CD14-positive monocyte (primary cell): ENCODE measurements at regions not wholly inside any gene's neighbourhood (a gene's known extent, or its start where the extent isn't known, plus 50 kb on each side); places are given as distances from the start of the nearest gene placed in this dataset.

Source experiments
- DNase-seq, 3 donors: peaks; one replicate each; pipeline ENCODE4 v3.0.0-alpha.2; 2011 to 2022
- H2AFZ ChIP-seq: 2 replicates; pipeline ENCODE4 v1.6.0; 2012; ENCODE audit warnings: mild to moderate bottlenecking, low read depth, low read length, inconsistent platforms; ENCODE audit not compliant: insufficient read depth, poor library complexity, severe bottlenecking
- H3K27ac ChIP-seq, 2 donors: 1 replicate in 1 of 2; 2 replicates in 1 of 2; pipeline ENCODE4 v1.5.1; 2012 to 2013; ENCODE audit warnings: low read length in 2 of 2, control low read depth in 1 of 2, inconsistent platforms in 1 of 2, low read depth in 1 of 2, mild to moderate bottlenecking in 1 of 2
- H3K27me3 ChIP-seq, 2 donors: one replicate each; pipeline versions ENCODE4 v1.6.0 to v1.6.1; 2011 to 2013; ENCODE audit warnings: low read length in 2 of 2; ENCODE audit not compliant: control insufficient read depth in 2 of 2, insufficient read depth in 2 of 2
- H3K36me3 ChIP-seq, 2 donors: replicated peaks in 1 of 2; 1 replicate in 1 of 2; 2 replicates in 1 of 2; pipeline versions ENCODE4 v1.5.1 to v1.6.1; 2012 to 2013; ENCODE audit warnings: low read length in 2 of 2, control low read depth in 1 of 2, inconsistent platforms in 1 of 2, mild to moderate bottlenecking in 1 of 2; ENCODE audit not compliant: insufficient read depth in 2 of 2, control insufficient read depth in 1 of 2
- H3K4me1 ChIP-seq, 2 donors: 1 replicate in 1 of 2; 2 replicates in 1 of 2; pipeline versions ENCODE4 v1.5.1 to v1.6.1; 2012 to 2013; ENCODE audit warnings: low read length in 2 of 2, control low read depth in 1 of 2, inconsistent platforms in 1 of 2, mild to moderate bottlenecking in 1 of 2, moderate library complexity in 1 of 2; ENCODE audit not compliant: insufficient read depth in 2 of 2, control insufficient read depth in 1 of 2
- H3K4me2 ChIP-seq: replicated peaks from 2 replicates; pipeline ENCODE3; 2012; ENCODE audit warnings: low read length, moderate library complexity, mild to moderate bottlenecking; ENCODE audit not compliant: poor library complexity, severe bottlenecking; ENCODE audit errors: extremely low read depth
- H3K4me3 ChIP-seq, 3 experiments: fragments of 200-600 bp in 1 of 3; sonication (generic) in 1 of 3; replicated peaks in 1 of 3; 1 replicate in 2 of 3; 2 replicates in 1 of 3; pipeline ENCODE4 v1.5.1; 2011 to 2013; ENCODE audit warnings: low read length in 3 of 3, mild to moderate bottlenecking in 3 of 3, control low read depth in 2 of 3, low read depth in 2 of 3, inconsistent platforms in 1 of 3, moderate library complexity in 1 of 3
- H3K79me2 ChIP-seq: 2 replicates; pipeline ENCODE4 v1.6.0; 2012; ENCODE audit warnings: mild to moderate bottlenecking, control low read depth, inconsistent platforms, low read length, moderate library complexity; ENCODE audit not compliant: insufficient read depth
- H3K9ac ChIP-seq: 2 replicates; pipeline ENCODE4 v1.6.0; 2017; ENCODE audit warnings: low read length, mild to moderate bottlenecking; ENCODE audit not compliant: insufficient read depth, poor library complexity, severe bottlenecking
- H3K9me3 ChIP-seq, 2 donors: replicated peaks in 1 of 2; 1 replicate in 1 of 2; 2 replicates in 1 of 2; pipeline versions ENCODE4 v1.5.1 to v1.6.1; 2012 to 2013; ENCODE audit warnings: low read length in 2 of 2, control low read depth in 1 of 2; ENCODE audit not compliant: control insufficient read depth in 1 of 2, insufficient read depth in 1 of 2
- H4K20me1 ChIP-seq: 2 replicates; pipeline ENCODE4 v1.6.0; 2012; ENCODE audit warnings: mild to moderate bottlenecking, low read length, control low read depth, moderate library complexity; ENCODE audit not compliant: insufficient read depth
- H3K27ac Mint-ChIP-seq, 7 donors: one replicate each; pipeline ENCODE4 v1.8.0; 2020; ENCODE audit warnings: mild to moderate bottlenecking in 7 of 7, mixed read lengths in 7 of 7, moderate library complexity in 6 of 7, inconsistent platforms in 2 of 7
- H3K27me3 Mint-ChIP-seq, 3 donors: one replicate each; pipeline ENCODE4 v1.8.0; 2021 to 2022; ENCODE audit warnings: low read depth in 3 of 3, mild to moderate bottlenecking in 3 of 3, mixed read lengths in 3 of 3, moderate library complexity in 3 of 3, inconsistent platforms in 1 of 3
- H3K36me3 Mint-ChIP-seq, 2 donors: one replicate each; pipeline ENCODE4 v1.8.0; 2020; ENCODE audit warnings: mixed read lengths in 2 of 2, inconsistent platforms in 1 of 2, mild to moderate bottlenecking in 1 of 2
- H3K4me1 Mint-ChIP-seq: one replicate; pipeline ENCODE4 v1.8.0; 2020; ENCODE audit warnings: mild to moderate bottlenecking, mixed read lengths
- H3K4me3 Mint-ChIP-seq, 2 donors: one replicate each; pipeline ENCODE4 v1.8.0; 2020; ENCODE audit warnings: mild to moderate bottlenecking in 2 of 2, mixed read lengths in 2 of 2, moderate library complexity in 1 of 2
- H3K9me3 Mint-ChIP-seq, 7 donors: one replicate each; pipeline ENCODE4 v1.8.0; 2020 to 2022; ENCODE audit warnings: mixed read lengths in 7 of 7, mild to moderate bottlenecking in 6 of 7, moderate library complexity in 6 of 7, inconsistent platforms in 2 of 7
- CTCF ChIP-seq: fragments of 200-600 bp; IDR thresholded peaks from one replicate; pipeline ENCODE4 v1.8.0; 2022; ENCODE audit warnings: antibody characterized with exemption, mild to moderate bottlenecking
- WGBS: methylation state at CpG from one replicate; pipeline ENCODE4 v1.1.5; 2013; ENCODE audit warnings: missing lambda C conversion rate; ENCODE audit not compliant: insufficient coverage; 5-methylcytosine and 5-hydroxymethylcytosine counted together
- intact Hi-C, 2 donors: fragments of 100-400 bp; cut with micrococcal nuclease; formaldehyde crosslinking; loops; one replicate each; pipeline versions ENCODE4 v1.15.0 to v1.15.1; 2023

GRCh38 chr5:25387953-25388352, 743.2 kb upstream of the CDH10 start:
- no peak for DNase-seq
- H4K20me1 ChIP-seq, result no peaks in the 10 kb centered on the region
- Mint-ChIP-seq H3K4me1 (no peaks in the 10 kb centered on the region), H3K4me3 (no peak overlapping the region), H3K36me3 (no peaks in the 10 kb centered on the region), H3K27me3 (no peaks in the 10 kb centered on the region), H3K9me3 (peaks cover 0 to 5% (median 3%) of the 10 kb centered on the region in 7 donors), H3K27ac (no peak overlapping the region)
- WGBS, result 100% methylated on average over 1 of the region's 1 CpG
- no peak overlapping the region for H3K4me2 ChIP-seq
- H3K36me3 ChIP-seq, result no peaks in the 10 kb centered on the region
- intact Hi-C loops, result no loop called here
- no peaks in the 10 kb centered on the region for H3K4me1 ChIP-seq
- H3K4me3 ChIP-seq, result no peak overlapping the region
- H3K79me2 ChIP-seq, result no peaks in the 10 kb centered on the region
- H3K27ac ChIP-seq, result no peak overlapping the region
- no peaks in the 10 kb centered on the region for H3K9me3 ChIP-seq
- TF ChIP-seq CTCF, result no peak
- no peaks in the 10 kb centered on the region for H3K27me3 ChIP-seq
- no peak overlapping the region for H3K9ac ChIP-seq
- H2AFZ ChIP-seq, result no peak overlapping the region

DNA sequence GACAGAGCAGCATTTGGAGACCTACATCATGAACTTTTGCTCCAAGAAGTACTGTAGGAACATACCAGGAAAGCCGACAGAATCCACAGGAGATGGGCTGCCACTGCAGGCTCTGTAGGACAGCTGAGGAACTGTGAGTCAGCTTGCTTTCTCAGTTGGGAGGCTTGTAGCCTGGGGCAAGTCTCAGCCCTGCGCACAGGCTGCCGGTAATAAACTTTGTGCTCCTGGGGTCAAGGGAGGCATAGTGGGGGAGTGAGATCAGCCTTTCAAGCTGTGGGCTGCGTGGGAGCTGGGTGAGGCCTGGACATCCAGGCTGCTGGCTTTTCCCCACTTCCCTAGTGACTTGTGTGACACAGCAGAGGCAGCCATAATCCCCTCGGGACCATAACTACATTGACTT, 718.0 kb upstream of the CDH10 start:
- Mint-ChIP-seq H3K4me3 (no peak overlapping the region), H3K9me3 (peaks cover 6 to 25% (median 15%) of the 10 kb centered on the region in 7 donors), H3K4me1 (no peaks in the 10 kb centered on the region), H3K36me3 (no peaks in the 10 kb centered on the region), H3K27ac (no peak overlapping the region), H3K27me3 (no peaks in the 10 kb centered on the region)
- Histone ChIP-seq H3K27ac (no peak overlapping the region), H3K9me3 (peaks cover 21 to 34% of the 10 kb centered on the region in 2 donors), H3K27me3 (no peaks in the 10 kb centered on the region), H3K79me2 (no peaks in the 10 kb centered on the region), H3K36me3 (no peaks in the 10 kb centered on the region), H4K20me1 (no peaks in the 10 kb centered on the region), H2AFZ (no peak overlapping the region), H3K4me1 (no peaks in the 10 kb centered on the region), H3K9ac (no peak overlapping the region), H3K4me2 (no peak overlapping the region), H3K4me3 (no peak overlapping the region)
- intact Hi-C loops, result no loop called here
- no peak for DNase-seq
- WGBS, result 100% methylated on average over 2 of the region's 5 CpGs
- TF ChIP-seq CTCF, result no peak
